H1 (cell line): ENCODE measurements at regions not wholly inside any gene's neighbourhood (a gene's known extent, or its start where the extent isn't known, plus 50 kb on each side); places are given as distances from the start of the nearest gene placed in this dataset.
A peak's percentile ranks its signal among the peaks of the same experiment; 100 is the strongest.

Source experiments
- ASH2L ChIP-seq: fragments of 200-600, 300-600 bp; sonication (generic); IDR thresholded peaks from one replicate; pipeline ENCODE4 v1.7.1; 2017; ENCODE audit warnings: low read length
- ATF3 ChIP-seq: IDR thresholded peaks from 2 replicates; pipeline ENCODE4 v1.6.1; 2011; ENCODE audit warnings: low read depth, mild to moderate bottlenecking, low read length; ENCODE audit not compliant: insufficient read depth
- EZH2 ChIP-seq: fragments of 200-600 bp; sonication (generic); IDR thresholded peaks from 2 replicates; pipeline ENCODE4 v1.7.1; 2012; ENCODE audit warnings: low read depth, mild to moderate bottlenecking, moderate library complexity, low read length, inconsistent platforms; ENCODE audit not compliant: severe bottlenecking
- HDAC2 ChIP-seq, 2 experiments: fragments of 300-600 bp in 1 of 2; sonication (generic) in 1 of 2; IDR thresholded peaks; 2 replicates each; pipeline ENCODE4 v1.6.1; 2011 to 2012; ENCODE audit warnings: low read depth in 2 of 2, low read length in 2 of 2, mild to moderate bottlenecking in 2 of 2, moderate library complexity in 2 of 2, borderline replicate concordance in 1 of 2, inconsistent platforms in 1 of 2
- SIX5 ChIP-seq: IDR thresholded peaks from 2 replicates; pipeline ENCODE4 v1.6.1; 2011; ENCODE audit warnings: mild to moderate bottlenecking, low read depth, low read length
- SP2 ChIP-seq: IDR thresholded peaks from 2 replicates; pipeline ENCODE4 v1.6.1; 2012; ENCODE audit warnings: mild to moderate bottlenecking, low read length, inconsistent platforms

DNA sequence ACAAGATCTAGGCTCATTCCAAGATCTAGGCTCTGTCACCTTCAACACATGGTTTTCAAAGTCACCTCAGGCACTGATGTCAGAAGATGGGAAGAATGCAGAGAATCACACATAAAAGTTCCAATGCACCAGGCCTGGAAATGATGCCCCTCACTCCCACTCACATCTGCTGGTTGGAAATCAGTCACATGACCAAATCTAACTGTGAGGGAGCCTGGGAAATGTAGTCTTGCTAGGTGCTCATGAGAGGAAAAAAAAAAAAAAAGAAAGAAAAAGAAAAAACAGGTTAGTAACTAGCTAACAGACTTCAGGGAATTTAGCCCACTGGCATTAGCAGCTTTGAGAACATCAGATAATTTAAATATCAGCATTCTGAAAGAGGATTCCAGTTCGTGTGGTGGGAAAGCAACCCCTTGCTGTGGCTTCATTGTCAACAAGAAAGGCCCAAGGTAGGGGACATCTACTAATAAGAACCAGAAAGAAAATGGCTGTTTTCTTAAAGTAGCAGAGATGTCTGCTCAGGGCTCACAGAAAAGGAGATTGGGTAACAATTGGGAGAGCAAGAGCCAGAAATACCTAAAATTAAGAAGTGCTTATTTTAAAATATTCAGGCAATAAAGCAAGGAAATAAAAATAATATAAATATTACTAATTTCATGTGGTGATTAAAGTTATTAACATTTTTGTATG lies 614.3 kb downstream of the ACTL7B start (continued):
- TF ChIP-seq SP2 (no peak), EZH2 (no peak), ATF3 (peak; percentile 51; the same call in 1 of the 2 replicates), HDAC2 (IDR thresholded peaks at IDR 0.05; ENCODE audit: borderline replicate concordance in 1 of 2, low read depth in 2 of 2, low read length in 2 of 2) (no peak), SIX5 (peak; percentile 76), ASH2L (no peak)
